H1 (cell line): ENCODE measurements at regions not wholly inside any gene's neighbourhood (a gene's known extent, or its start where the extent isn't known, plus 50 kb on each side); places are given as distances from the start of the nearest gene placed in this dataset.
"Not testable (repeated sequence)": the region's sequence is repeated elsewhere in the genome, so short reads cannot be mapped to it uniquely, and the experiment has no call there.

ENCODE experiments used
- CTCF ChIA-PET: fragments of 300-600 bp; sonication (Branson Sonifier 250); formaldehyde crosslinking; loops from one replicate; lab custom pipeline; 2021; ENCODE audit not compliant: partially characterized antibody; lab: Charles Lee
- POLR2A ChIA-PET: fragments of 300-600 bp; sonication (Branson Sonifier 250); formaldehyde crosslinking; loops from one replicate; lab custom pipeline; 2021; ENCODE audit warnings: inconsistent platforms; ENCODE audit not compliant: partially characterized antibody; lab: Charles Lee
- DNase-seq, 2 experiments: peaks; one replicate each; pipeline versions ENCODE4 v3.0.0 to v3.0.0-alpha.2; 2010 to 2022; ENCODE audit warnings: low spot score in 2 of 2, low read depth in 1 of 2, mixed read lengths in 1 of 2
- FAIRE-seq: peaks from 2 replicates; lab custom pipeline; 2011; peaks lifted over from hg19 to GRCh38; lab: Jason Lieb, UNC
- H2AFZ ChIP-seq: 2 replicates; pipeline ENCODE4 v1.8.1; 2012; ENCODE audit warnings: low read length, inconsistent platforms
- H2AK5ac ChIP-seq: 2 replicates; pipeline ENCODE4 v1.6.1; 2013; ENCODE audit warnings: low read depth, low read length
- H2BK120ac ChIP-seq: replicated peaks from 2 replicates; pipeline ENCODE3; 2013; ENCODE audit warnings: low read depth, low read length, inconsistent platforms
- H2BK12ac ChIP-seq: 2 replicates; pipeline ENCODE4 v1.6.1; 2013; ENCODE audit warnings: low read depth, low read length
- H2BK15ac ChIP-seq: 2 replicates; pipeline ENCODE4 v1.6.1; 2013; ENCODE audit warnings: low read length
- H2BK20ac ChIP-seq: 2 replicates; pipeline ENCODE4 v1.6.1; 2013; ENCODE audit warnings: low read length
- H2BK5ac ChIP-seq: 2 replicates; pipeline ENCODE4 v1.6.1; 2013; ENCODE audit warnings: low read depth, low read length
- H3K14ac ChIP-seq: 2 replicates; pipeline ENCODE4 v1.6.1; 2013; ENCODE audit warnings: inconsistent platforms; ENCODE audit not compliant: insufficient read length
- H3K18ac ChIP-seq: 2 replicates; pipeline ENCODE4 v1.6.1; 2013; ENCODE audit warnings: low read length; ENCODE audit errors: extremely low read depth
- H3K23ac ChIP-seq: 2 replicates; pipeline ENCODE4 v1.6.1; 2013; ENCODE audit warnings: inconsistent platforms; ENCODE audit not compliant: insufficient read length
- H3K23me2 ChIP-seq: 2 replicates; pipeline ENCODE4 v1.6.1; 2013; ENCODE audit warnings: low read depth, low read length
- H3K27ac ChIP-seq: 2 replicates; pipeline ENCODE4 v1.6.1; 2011; ENCODE audit warnings: low read depth, low read length, inconsistent platforms
- H3K27me3 ChIP-seq, 4 experiments: replicated peaks in 1 of 4; 1 replicate in 1 of 4; 2 replicates in 3 of 4; pipeline versions ENCODE4 v1.6.1 to v1.8.1; 2011 to 2013; ENCODE audit warnings: low read length in 3 of 4, mild to moderate bottlenecking in 3 of 4, inconsistent platforms in 2 of 4, mixed read lengths in 2 of 4, moderate library complexity in 1 of 4; ENCODE audit not compliant: control insufficient read depth in 3 of 4, insufficient read depth in 3 of 4; ENCODE audit errors: extremely low read depth in 1 of 4
- H3K36me3 ChIP-seq, 4 experiments: 2 replicates each; pipeline versions ENCODE4 v1.6.1 to v1.8.1; 2011 to 2013; ENCODE audit warnings: mild to moderate bottlenecking in 4 of 4, low read length in 3 of 4, moderate library complexity in 2 of 4, control low read depth in 1 of 4, inconsistent platforms in 1 of 4; ENCODE audit not compliant: insufficient read depth in 4 of 4, control insufficient read depth in 2 of 4
- H3K4ac ChIP-seq: replicated peaks from 2 replicates; pipeline ENCODE3; 2013; ENCODE audit warnings: low read length, low read depth, mixed read lengths, inconsistent platforms; ENCODE audit not compliant: insufficient read length
- H3K4me1 ChIP-seq, 4 experiments: replicated peaks in 1 of 4; 1 replicate in 1 of 4; 2 replicates in 3 of 4; pipeline versions ENCODE4 v1.6.1 to v1.8.1; 2011 to 2013; ENCODE audit warnings: low read length in 3 of 4, inconsistent platforms in 2 of 4, mixed read lengths in 1 of 4; ENCODE audit not compliant: insufficient read depth in 4 of 4, control insufficient read depth in 3 of 4
- H3K4me2 ChIP-seq, 2 experiments: 2 replicates each; pipeline versions ENCODE4 v1.6.1 to v1.8.1; 2011 to 2013; ENCODE audit warnings: low read depth in 2 of 2, low read length in 2 of 2, control low read depth in 1 of 2, inconsistent platforms in 1 of 2, mild to moderate bottlenecking in 1 of 2; ENCODE audit not compliant: insufficient read depth in 1 of 2
- H3K4me3 ChIP-seq, 4 experiments: fragments of 200-600, 300-600 bp in 1 of 4; sonication (generic), shearing (Covaris generic), sonication (Bioruptor Twin) in 1 of 4; 2 replicates each; pipeline versions ENCODE4 v1.5.1 to v1.8.1; 2011 to 2016; ENCODE audit warnings: low read length in 4 of 4, low read depth in 3 of 4, control low read depth in 2 of 4, inconsistent platforms in 2 of 4, mild to moderate bottlenecking in 2 of 4, mixed read lengths in 1 of 4, moderate library complexity in 1 of 4; ENCODE audit not compliant: insufficient read depth in 2 of 4; ENCODE audit errors: extremely low read depth in 1 of 4
- H3K56ac ChIP-seq: replicated peaks from 2 replicates; pipeline ENCODE3; 2013; ENCODE audit warnings: low read depth, mild to moderate bottlenecking, mixed read lengths, low read length, inconsistent platforms; ENCODE audit not compliant: insufficient read length
- H3K79me1 ChIP-seq: 2 replicates; pipeline ENCODE4 v1.6.1; 2013; ENCODE audit warnings: low read depth, low read length, control low read depth
- H3K79me2 ChIP-seq, 2 experiments: 2 replicates each; pipeline versions ENCODE4 v1.6.1 to v1.8.1; 2012 to 2013; ENCODE audit warnings: low read length in 2 of 2, mild to moderate bottlenecking in 2 of 2, inconsistent platforms in 1 of 2; ENCODE audit not compliant: insufficient read depth in 2 of 2, control insufficient read depth in 1 of 2
- H3K9ac ChIP-seq, 4 experiments: replicated peaks in 1 of 4; 1 replicate in 1 of 4; 2 replicates in 3 of 4; pipeline versions ENCODE4 v1.6.1 to v1.8.1; 2011 to 2013; ENCODE audit warnings: low read depth in 3 of 4, low read length in 3 of 4, control low read depth in 2 of 4, mild to moderate bottlenecking in 2 of 4, moderate library complexity in 2 of 4, inconsistent platforms in 1 of 4; ENCODE audit errors: extremely low read depth in 1 of 4
- H3K9me3 ChIP-seq, 2 experiments: 2 replicates each; pipeline versions ENCODE4 v1.6.1 to v1.8.1; 2012 to 2013; ENCODE audit warnings: mild to moderate bottlenecking in 2 of 2, moderate library complexity in 2 of 2, control low read depth in 1 of 2, inconsistent platforms in 1 of 2, low read depth in 1 of 2, low read length in 1 of 2, mixed read lengths in 1 of 2; ENCODE audit not compliant: insufficient read depth in 2 of 2
- H4K20me1 ChIP-seq, 2 experiments: replicated peaks in 1 of 2; 2 replicates each; pipeline versions ENCODE3 to v1.8.1; 2011 to 2013; ENCODE audit warnings: inconsistent platforms in 2 of 2, low read length in 2 of 2, mild to moderate bottlenecking in 1 of 2; ENCODE audit not compliant: insufficient read depth in 2 of 2, control insufficient read depth in 1 of 2
- H4K5ac ChIP-seq: 2 replicates; pipeline ENCODE4 v1.6.1; 2013; ENCODE audit warnings: low read length, low read depth, mixed read lengths, inconsistent platforms; ENCODE audit not compliant: insufficient read length
- H4K8ac ChIP-seq: 2 replicates; pipeline ENCODE4 v1.8.0; 2013; ENCODE audit warnings: mild to moderate bottlenecking, moderate library complexity, low read length, inconsistent platforms; ENCODE audit not compliant: insufficient read depth; ENCODE audit errors: extremely low read depth
- H4K91ac ChIP-seq: replicated peaks from 2 replicates; pipeline ENCODE3; 2013; ENCODE audit warnings: low read length, mixed read lengths, inconsistent platforms; ENCODE audit not compliant: insufficient read length
- WGBS, 2 experiments: shearing (Covaris generic) in 1 of 2; methylation state at CpG; one replicate each; pipeline versions ENCODE4 v1.1.6 to v1.1.7; 2013 to 2015; ENCODE audit warnings: low lambda C conversion rate in 2 of 2, mixed read lengths in 2 of 2, inconsistent platforms in 1 of 2, low coverage in 1 of 2, missing lambda C conversion rate in 1 of 2; ENCODE audit not compliant: insufficient replicate concordance in 2 of 2, insufficient coverage in 1 of 2, insufficient read length in 1 of 2; ENCODE audit errors: extremely low coverage in 1 of 2, missing lambda C conversion rate in 1 of 2; 5-methylcytosine and 5-hydroxymethylcytosine counted together

GRCh38 chr19:40940771-40941170, 50.3 kb upstream of the CYP2B6 start:
- H2BK12ac ChIP-seq, H2AFZ ChIP-seq, H3K14ac ChIP-seq, H2BK120ac ChIP-seq, H3K23me2 ChIP-seq, H3K27me3 ChIP-seq, H3K36me3 ChIP-seq, H3K4me2 ChIP-seq, H3K23ac ChIP-seq, H4K8ac ChIP-seq, H3K9me3 ChIP-seq, H4K5ac ChIP-seq, H2AK5ac ChIP-seq, H2BK15ac ChIP-seq, H3K27ac ChIP-seq, H3K4me3 ChIP-seq, H3K4me1 ChIP-seq, H2BK20ac ChIP-seq, H3K56ac ChIP-seq, H3K9ac ChIP-seq, H4K20me1 ChIP-seq, H4K91ac ChIP-seq, H3K79me2 ChIP-seq, POLR2A ChIA-PET, H3K18ac ChIP-seq, H3K79me1 ChIP-seq, DNase-seq, H2BK5ac ChIP-seq, CTCF ChIA-PET, H3K4ac ChIP-seq: not testable (repeated sequence)
- WGBS, 2 experiments, result 91% methylated on average over 3 of the region's 3 CpGs; no CpG with 5 or more reads in 1 of the 2 experiments
- FAIRE-seq, result peak; percentile 45

- DNase-seq, H3K23me2 ChIP-seq, H3K23ac ChIP-seq, H3K14ac ChIP-seq, H3K4me3 ChIP-seq, H4K5ac ChIP-seq, H2BK12ac ChIP-seq, H3K18ac ChIP-seq, H3K27ac ChIP-seq, FAIRE-seq, H3K4me1 ChIP-seq, POLR2A ChIA-PET, H3K36me3 ChIP-seq, H2AFZ ChIP-seq, H3K9ac ChIP-seq, H2BK120ac ChIP-seq, H2AK5ac ChIP-seq, H3K4ac ChIP-seq, H3K27me3 ChIP-seq, H3K9me3 ChIP-seq, H3K56ac ChIP-seq, H4K8ac ChIP-seq, H4K20me1 ChIP-seq, H2BK5ac ChIP-seq, H2BK15ac ChIP-seq, H3K4me2 ChIP-seq, H2BK20ac ChIP-seq, H3K79me1 ChIP-seq, CTCF ChIA-PET, H3K79me2 ChIP-seq, H4K91ac ChIP-seq: not testable (repeated sequence)
- WGBS, 2 experiments, result 91% methylated on average over 2 of the region's 2 CpGs; no CpG with 5 or more reads in 1 of the 2 experiments
Measured at GRCh38 chr19:40938007-40938406, 53.1 kb upstream of the CYP2B6 start.
